BLaER1 treated with 17β-estradiol and CSF1 and Interleukin-3, amounts not matched to agents 10 nM and 100 nM (cell line): ENCODE measurements at regions not wholly inside any gene's neighbourhood (a gene's known extent, or its start where the extent isn't known, plus 50 kb on each side); places are given as distances from the start of the nearest gene placed in this dataset.

Experiments used
- H3K27ac ChIP-seq, 11 experiments: shearing (Covaris generic); formaldehyde crosslinking; 2 replicates each; pipeline ENCODE4 v1.8.1; 2022
- H3K27me3 ChIP-seq, 11 experiments: shearing (Covaris generic); formaldehyde crosslinking; 2 replicates each; pipeline ENCODE4 v1.8.1; 2022
- H3K36me3 ChIP-seq, 11 experiments: shearing (Covaris generic); formaldehyde crosslinking; 2 replicates each; pipeline ENCODE4 v1.8.1; 2022
- H3K4me1 ChIP-seq, 10 experiments: shearing (Covaris generic); formaldehyde crosslinking; 2 replicates each; pipeline ENCODE4 v1.8.1; 2022
- H3K4me2 ChIP-seq, 11 experiments: shearing (Covaris generic); formaldehyde crosslinking; 2 replicates each; pipeline ENCODE4 v1.8.1; 2022
- H3K4me3 ChIP-seq, 10 experiments: shearing (Covaris generic); formaldehyde crosslinking; 2 replicates each; pipeline ENCODE4 v1.8.1; 2022
- H3K9ac ChIP-seq, 11 experiments: shearing (Covaris generic); formaldehyde crosslinking; 2 replicates each; pipeline ENCODE4 v1.8.1; 2022
- H3K9me3 ChIP-seq, 11 experiments: shearing (Covaris generic); formaldehyde crosslinking; replicated peaks in 1 of 11; 2 replicates each; pipeline ENCODE4 v1.8.1; 2022
- H4K20me1 ChIP-seq, 11 experiments: shearing (Covaris generic); formaldehyde crosslinking; 2 replicates each; pipeline ENCODE4 v1.8.1; 2022
- Cebpa-rat ChIP-seq, 11 experiments: shearing (Covaris generic); IDR thresholded peaks; 2 replicates each; pipeline ENCODE4 v1.8.1; 2022

DNA sequence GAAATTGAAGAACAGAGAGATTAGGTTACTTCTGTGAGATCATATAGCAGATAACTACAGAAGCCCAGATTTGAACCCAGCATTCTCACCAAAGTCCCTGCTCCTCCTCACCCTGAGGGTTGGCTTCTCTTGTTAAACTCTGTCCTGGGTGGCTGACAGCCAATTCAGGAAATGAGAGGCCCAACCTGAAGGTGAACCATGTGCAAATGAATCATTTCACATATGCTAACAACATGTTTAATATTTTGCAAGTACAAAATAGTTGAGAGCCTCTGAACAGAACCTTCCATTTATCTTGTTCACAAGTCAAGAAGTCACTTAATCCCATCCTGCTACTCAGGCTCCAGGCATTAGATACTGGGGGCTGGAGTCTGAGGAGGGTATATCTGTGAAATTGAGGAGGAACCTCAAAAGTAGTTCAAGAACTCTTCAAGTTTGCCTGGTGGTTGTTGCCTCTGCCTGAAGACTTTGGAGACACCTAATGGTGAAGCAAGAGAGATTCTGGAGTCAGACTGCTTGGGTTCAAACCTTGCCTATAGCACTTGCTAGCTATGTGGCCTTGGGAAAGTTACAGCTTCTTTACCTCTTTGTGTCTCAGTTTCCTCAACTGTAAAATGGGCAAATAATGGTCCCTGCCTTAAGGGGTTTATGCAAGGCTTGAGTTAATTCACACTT, 564.0 kb downstream of the PSAT1 start:
- no peak overlapping the region for H3K4me3 ChIP-seq
- no peaks in the 10 kb centered on the region for H3K27me3 ChIP-seq
- H4K20me1 ChIP-seq, result no peaks in the 10 kb centered on the region
- H3K36me3 ChIP-seq, result no peaks in the 10 kb centered on the region
- H3K4me2 ChIP-seq, result no peak overlapping the region
- no peaks in the 10 kb centered on the region for H3K4me1 ChIP-seq
- no peak overlapping the region for H3K9ac ChIP-seq
- H3K27ac ChIP-seq, result no peak overlapping the region
- no peak for TF ChIP-seq Cebpa-rat (IDR thresholded peaks at IDR 0.05)
- no peaks in the 10 kb centered on the region for H3K9me3 ChIP-seq

DNA sequence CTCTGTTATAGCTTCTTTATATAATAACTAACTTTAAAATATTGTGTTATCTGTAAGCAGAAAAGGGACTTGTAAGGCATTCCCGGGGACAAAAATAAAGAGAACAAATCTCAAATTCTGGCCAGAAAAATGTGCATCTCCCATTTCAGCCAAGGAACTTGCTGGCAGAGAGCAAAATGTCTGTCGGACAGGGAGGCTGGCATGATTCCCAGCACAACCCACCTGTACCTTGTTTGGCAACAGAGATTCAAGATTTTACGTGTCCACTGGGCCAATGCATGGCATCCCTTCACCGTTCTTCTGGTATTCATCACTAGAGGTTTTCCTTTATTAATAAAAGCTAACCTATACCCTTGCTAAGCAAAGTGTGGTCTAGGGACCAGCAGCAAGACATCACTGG, 566.6 kb downstream of the PSAT1 start:
- H3K9ac ChIP-seq, result no peak overlapping the region
- H3K4me1 ChIP-seq, result no peaks in the 10 kb centered on the region
- no peak overlapping the region for H3K27ac ChIP-seq
- no peak overlapping the region for H3K4me2 ChIP-seq
- H3K9me3 ChIP-seq, result no peaks in the 10 kb centered on the region
- no peaks in the 10 kb centered on the region for H3K27me3 ChIP-seq
- H3K36me3 ChIP-seq, result no peaks in the 10 kb centered on the region
- no peaks in the 10 kb centered on the region for H4K20me1 ChIP-seq
- H3K4me3 ChIP-seq, result no peak overlapping the region
- no peak for TF ChIP-seq Cebpa-rat (IDR thresholded peaks at IDR 0.05)

DNA sequence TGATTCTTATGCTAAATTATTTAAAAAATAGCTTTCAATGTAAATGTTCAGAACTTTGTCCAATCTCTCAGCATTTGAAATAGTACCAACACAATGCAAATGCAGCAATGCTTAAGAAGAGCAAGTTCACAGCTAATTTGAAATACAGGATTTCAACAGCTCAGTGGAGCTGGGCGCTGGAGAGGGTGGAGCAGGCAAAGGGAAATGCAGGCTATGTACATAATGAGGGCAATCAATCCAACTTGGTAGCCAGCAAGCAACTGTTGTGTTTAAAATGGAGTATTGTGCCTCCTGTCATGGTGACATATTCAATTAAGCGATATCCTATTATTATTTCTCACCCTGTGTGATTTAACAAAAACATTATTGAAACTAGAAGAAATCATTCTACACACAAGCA, 568.8 kb downstream of the PSAT1 start:
- no peak for TF ChIP-seq Cebpa-rat (IDR thresholded peaks at IDR 0.05)
- Histone ChIP-seq H3K4me3 (no peak overlapping the region), H3K4me1 (no peaks in the 10 kb centered on the region), H3K27ac (no peak overlapping the region), H3K9ac (no peak overlapping the region), H4K20me1 (no peaks in the 10 kb centered on the region), H3K27me3 (no peaks in the 10 kb centered on the region), H3K36me3 (no peaks in the 10 kb centered on the region), H3K9me3 (no peaks in the 10 kb centered on the region), H3K4me2 (no peak overlapping the region)

DNA sequence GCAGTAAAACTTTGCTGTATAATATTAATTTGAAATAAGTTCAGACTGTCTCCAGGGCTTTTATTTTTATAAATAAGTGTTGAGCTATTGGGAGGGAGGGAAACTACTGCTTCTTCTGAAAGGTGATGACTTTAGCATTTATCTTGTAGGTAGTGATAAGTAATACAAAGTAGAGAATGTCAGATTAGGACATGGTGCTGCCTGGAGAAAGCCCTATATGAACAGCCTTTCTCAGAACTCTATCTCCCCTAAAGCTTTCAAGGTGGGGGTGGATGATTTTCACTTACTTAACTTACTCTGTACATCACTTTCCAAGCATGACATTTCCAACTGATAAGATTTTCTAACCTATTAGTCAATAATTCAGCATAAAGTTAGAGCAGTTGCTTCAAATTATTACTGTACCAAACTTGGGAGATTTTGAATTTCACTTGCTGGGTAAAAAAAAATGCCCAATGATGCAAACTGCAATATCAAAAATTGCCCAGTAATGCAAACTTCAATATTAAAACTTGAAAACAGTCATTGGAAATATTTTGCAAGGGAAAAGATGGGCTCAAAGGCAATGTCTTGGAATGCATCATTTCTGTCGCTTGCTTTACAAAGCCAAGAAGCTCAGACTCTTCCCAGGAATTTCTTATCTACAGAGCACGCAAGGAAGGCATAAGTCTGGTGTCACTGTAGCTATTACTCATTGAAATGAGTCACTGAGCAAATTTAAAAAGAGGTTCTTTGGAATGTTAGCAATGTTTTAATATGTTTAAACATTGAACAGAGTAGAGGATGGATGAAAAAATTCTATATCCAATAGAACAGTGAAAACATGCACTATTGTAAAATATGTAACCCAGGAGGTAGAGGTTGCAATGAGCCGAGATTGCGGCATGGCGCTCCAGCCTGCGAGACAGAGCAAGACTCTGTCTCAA, 569.5 kb downstream of the PSAT1 start:
- no peak overlapping the region for H3K4me2 ChIP-seq

DNA sequence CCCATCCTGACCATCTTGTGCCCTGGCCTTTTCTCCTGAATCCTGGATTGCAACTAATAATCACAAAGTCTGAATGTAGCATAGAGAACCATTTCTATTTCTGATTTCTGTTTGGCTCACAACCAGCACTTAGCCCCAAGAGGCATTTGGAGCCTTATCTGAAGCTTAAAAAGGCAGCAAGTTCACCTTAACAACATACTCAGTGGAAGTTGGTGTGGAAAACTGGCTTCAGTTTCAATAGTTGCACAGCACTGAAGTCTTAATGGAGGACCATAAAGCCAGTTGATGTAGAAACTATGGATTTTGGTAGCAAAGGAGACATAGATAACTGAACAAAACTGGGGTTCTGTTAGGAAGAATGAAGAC, 574.1 kb downstream of the PSAT1 start:
- no peak overlapping the region for H3K4me2 ChIP-seq
- H3K9me3 ChIP-seq, result peaks cover 0 to 7% (median 0%) of the 10 kb centered on the region in 11 experiments; a peak in 3 of 22 replicates
- H3K36me3 ChIP-seq, result no peaks in the 10 kb centered on the region
- no peaks in the 10 kb centered on the region for H3K4me1 ChIP-seq
- H4K20me1 ChIP-seq, result no peaks in the 10 kb centered on the region
- H3K4me3 ChIP-seq, result no peak overlapping the region
- no peak overlapping the region for H3K27ac ChIP-seq
- H3K27me3 ChIP-seq, result no peaks in the 10 kb centered on the region
- H3K9ac ChIP-seq, result no peak overlapping the region
- TF ChIP-seq Cebpa-rat (IDR thresholded peaks at IDR 0.05), result no peak

More for the DNA sequence above, 569.5 kb downstream of the PSAT1 start:
- no peak overlapping the region for H3K27ac ChIP-seq
- no peak overlapping the region for H3K9ac ChIP-seq
- no peaks in the 10 kb centered on the region for H3K4me1 ChIP-seq
- H3K27me3 ChIP-seq, result no peaks in the 10 kb centered on the region
- H3K9me3 ChIP-seq, result no peaks in the 10 kb centered on the region
- no peaks in the 10 kb centered on the region for H3K36me3 ChIP-seq
- H3K4me3 ChIP-seq, result no peak overlapping the region
- no peaks in the 10 kb centered on the region for H4K20me1 ChIP-seq
- no peak for TF ChIP-seq Cebpa-rat (IDR thresholded peaks at IDR 0.05)

DNA sequence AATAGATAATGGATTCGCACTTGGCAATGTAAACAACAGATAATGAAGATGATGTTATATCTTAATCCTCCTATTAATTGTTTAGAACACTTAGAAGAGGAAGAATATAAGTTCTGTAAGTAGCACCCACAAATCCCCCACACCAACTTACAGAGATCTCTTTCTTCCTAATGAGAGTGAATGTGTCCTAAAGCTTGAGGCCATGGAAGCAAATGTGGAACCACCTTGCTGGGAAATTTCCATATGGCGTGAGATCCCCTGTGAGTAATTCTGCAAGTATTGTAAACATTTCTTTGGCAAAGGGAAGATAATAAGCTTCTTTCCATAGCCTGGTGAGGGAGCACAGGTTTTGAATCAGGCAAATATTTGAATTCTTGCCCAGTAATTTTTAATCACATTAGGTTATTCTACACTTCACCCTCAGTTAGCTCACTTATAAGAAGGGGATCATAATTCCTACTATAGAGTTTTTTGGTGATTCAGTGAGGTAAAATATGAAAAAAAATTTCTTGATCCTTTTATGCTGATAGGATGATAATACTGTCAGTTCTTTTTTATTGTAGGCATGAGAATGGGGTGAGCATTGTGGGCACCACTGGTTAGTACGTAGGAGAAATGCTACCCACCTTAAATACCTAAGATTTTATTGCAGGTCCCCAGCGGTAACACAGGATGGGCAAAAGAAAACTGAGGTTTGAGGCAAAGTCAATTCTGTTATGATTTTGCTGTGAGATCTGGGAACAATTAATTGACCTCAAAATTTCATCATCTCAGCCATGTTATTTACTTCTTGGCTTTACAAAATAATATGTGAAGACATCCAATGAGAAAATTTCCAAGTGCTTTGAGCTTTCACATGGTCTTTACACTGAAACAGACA, 574.8 kb downstream of the PSAT1 start:
- Histone ChIP-seq H3K4me3 (no peak overlapping the region), H3K9me3 (peaks cover 0 to 7% (median 0%) of the 10 kb centered on the region in 11 experiments; a peak in 3 of 22 replicates), H3K36me3 (no peaks in the 10 kb centered on the region), H4K20me1 (no peaks in the 10 kb centered on the region), H3K4me2 (no peak overlapping the region), H3K4me1 (no peaks in the 10 kb centered on the region), H3K9ac (no peak overlapping the region), H3K27ac (no peak overlapping the region), H3K27me3 (no peaks in the 10 kb centered on the region)
- no peak for TF ChIP-seq Cebpa-rat (IDR thresholded peaks at IDR 0.05)

DNA sequence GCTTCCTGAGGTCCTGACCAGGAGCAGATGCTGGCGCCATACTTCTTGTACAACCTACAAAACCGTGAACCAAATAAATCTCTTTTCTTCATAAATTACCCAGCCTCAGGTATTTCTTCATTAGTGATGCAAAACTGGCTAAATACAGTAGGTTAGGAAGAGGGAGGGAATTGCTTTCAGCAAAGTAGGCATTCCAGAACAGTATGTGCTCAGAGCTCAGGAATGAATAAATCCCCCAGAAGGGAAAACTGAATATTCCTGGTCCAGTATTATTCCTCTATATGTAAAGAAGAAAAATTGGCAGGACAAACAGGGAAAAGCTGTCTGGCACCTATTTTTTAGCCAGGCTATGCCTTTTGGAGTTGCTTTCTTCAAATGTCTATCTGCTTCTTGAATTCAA, 577.1 kb downstream of the PSAT1 start:
- H3K4me1 ChIP-seq, result no peaks in the 10 kb centered on the region
- H3K4me2 ChIP-seq, result no peak overlapping the region
- H4K20me1 ChIP-seq, result no peaks in the 10 kb centered on the region
- no peak overlapping the region for H3K27ac ChIP-seq
- H3K4me3 ChIP-seq, result no peak overlapping the region
- no peaks in the 10 kb centered on the region for H3K27me3 ChIP-seq
- H3K9ac ChIP-seq, result no peak overlapping the region
- no peaks in the 10 kb centered on the region for H3K36me3 ChIP-seq
- no peak for TF ChIP-seq Cebpa-rat (IDR thresholded peaks at IDR 0.05)
- H3K9me3 ChIP-seq, result peaks cover 0 to 7% (median 0%) of the 10 kb centered on the region in 11 experiments; a peak in 3 of 22 replicates

DNA sequence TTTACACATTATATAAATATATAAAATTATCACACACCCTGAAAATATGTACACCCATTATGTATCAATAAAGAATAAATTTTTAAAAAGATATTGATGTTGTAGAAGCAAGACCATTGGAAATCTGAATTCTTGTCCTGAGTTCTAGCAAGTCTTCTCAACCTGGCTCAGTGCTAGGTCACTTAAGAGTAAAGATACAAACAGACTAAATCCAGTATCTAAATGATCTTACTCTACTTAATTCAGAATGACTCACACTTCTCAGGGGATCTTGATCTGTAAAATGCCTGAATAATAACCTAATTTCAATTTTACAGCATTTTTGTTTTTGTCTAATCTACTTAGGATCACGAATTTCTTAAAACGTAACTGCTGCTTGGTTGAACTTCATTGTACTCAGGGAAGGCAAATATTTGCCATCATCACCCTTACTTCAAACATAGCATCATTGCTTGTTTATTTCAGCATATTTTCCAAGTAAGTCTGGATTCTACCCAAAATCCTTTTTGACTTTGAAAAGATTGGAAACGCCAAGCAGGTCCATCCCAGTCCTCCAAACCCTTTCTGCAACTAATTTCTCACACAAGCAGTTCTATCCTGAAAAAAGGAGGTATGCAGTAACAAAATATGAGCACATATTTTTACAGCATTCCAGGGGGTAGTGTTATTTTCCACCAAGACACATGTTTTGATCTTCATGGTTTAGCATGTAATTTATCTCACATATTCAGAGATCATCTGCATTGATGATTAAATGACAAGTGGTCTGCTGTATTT, 582.6 kb downstream of the PSAT1 start:
- H3K36me3 ChIP-seq, result no peaks in the 10 kb centered on the region
- H4K20me1 ChIP-seq, result no peaks in the 10 kb centered on the region
- no peaks in the 10 kb centered on the region for H3K27me3 ChIP-seq
- no peaks in the 10 kb centered on the region for H3K4me1 ChIP-seq
- no peak overlapping the region for H3K9ac ChIP-seq
- no peak overlapping the region for H3K4me3 ChIP-seq
- H3K27ac ChIP-seq, result no peak overlapping the region
- TF ChIP-seq Cebpa-rat (IDR thresholded peaks at IDR 0.05), result no peak
- no peak overlapping the region for H3K4me2 ChIP-seq
- no peaks in the 10 kb centered on the region for H3K9me3 ChIP-seq
